GM19372 (cell line): ENCODE measurements at regions not wholly inside any gene's neighbourhood (a gene's known extent, or its start where the extent isn't known, plus 50 kb on each side); places are given as distances from the start of the nearest gene placed in this dataset.
"Not testable (repeated sequence)": the region's sequence is repeated elsewhere in the genome, so short reads cannot be mapped to it uniquely, and the experiment has no call there.

ENCODE experiments used
- ATAC-seq: cut with Tn5 transposase; IDR thresholded peaks from one replicate; pipeline ENCODE4 v1.9.1; 2021; ENCODE audit warnings: mild to moderate bottlenecking, low read depth, moderate library complexity; ENCODE audit not compliant: unreplicated experiment

DNA sequence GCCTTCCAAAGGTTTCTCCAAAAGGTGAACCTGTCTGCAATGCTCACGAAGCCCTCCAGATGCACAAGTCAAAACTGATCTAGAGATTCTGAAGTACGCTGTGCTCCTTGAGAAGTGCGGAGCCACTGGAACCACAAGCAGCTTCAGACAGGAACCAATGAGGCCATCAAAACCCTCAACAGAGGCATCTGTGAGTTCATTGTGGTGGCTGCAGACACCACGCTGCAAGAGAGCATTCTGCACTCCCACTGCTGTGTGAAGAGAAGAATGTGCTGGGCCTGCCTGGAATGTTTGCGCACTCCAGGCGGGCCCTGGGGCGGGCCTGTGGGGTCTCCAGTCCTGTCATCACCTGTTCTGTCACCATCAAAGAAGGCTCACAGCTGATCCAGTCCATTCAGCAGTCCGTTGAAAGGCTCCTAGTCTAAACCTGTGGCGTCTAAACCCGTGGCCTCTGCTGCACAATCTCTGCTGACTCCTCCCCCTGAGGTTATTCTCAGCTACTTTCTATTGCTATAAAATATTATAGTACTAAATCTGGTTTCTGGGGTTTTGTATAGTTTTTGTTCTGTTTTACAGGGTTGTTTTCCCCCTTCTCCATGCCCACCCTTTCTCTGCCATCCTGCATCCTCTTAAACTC is 111.6 kb downstream of the PPIAL4A start:
- ATAC-seq: not testable (repeated sequence)

DNA sequence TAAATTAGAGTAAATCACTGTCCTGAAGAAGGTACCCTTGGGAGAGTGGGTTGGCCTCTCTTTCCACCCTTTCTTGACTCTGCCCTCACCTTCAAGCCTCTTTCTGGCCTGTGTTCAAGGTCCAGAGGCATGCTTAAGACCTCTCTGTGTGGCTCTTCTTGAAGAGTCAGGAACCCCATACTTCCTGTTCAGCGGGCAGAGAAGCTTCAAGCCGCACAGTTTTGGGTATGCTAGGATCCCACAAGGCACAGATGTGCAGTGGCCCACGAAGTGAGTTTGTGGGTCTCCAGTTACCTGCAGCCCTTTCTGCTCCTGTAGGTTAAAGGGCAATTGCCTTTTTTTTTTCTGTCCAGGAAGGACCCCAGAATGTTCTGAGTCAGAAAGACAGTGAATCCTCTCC is 113.7 kb downstream of the PPIAL4A start:
- ATAC-seq: not testable (repeated sequence)

DNA sequence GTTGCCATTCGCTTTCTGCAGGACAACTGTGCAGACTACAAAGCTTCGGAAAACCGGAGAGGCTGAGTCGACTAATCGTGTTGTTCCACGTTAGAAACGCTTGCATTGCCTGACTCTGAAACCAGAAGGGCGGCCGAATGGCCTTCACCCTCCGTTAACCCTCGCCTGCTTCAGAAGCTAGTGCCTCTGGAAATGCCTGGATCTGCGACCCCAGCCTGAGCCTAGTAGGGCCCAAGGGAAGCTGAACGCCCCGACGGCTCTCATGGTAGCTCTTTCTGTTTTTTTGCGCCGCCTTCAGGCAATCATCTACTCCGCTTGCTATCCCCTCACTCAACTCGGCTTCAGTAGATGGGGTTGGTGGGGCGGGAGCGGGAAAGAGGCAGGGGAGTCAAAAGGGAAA is 117.3 kb downstream of the PPIAL4A start:
- ATAC-seq: not testable (repeated sequence)

DNA sequence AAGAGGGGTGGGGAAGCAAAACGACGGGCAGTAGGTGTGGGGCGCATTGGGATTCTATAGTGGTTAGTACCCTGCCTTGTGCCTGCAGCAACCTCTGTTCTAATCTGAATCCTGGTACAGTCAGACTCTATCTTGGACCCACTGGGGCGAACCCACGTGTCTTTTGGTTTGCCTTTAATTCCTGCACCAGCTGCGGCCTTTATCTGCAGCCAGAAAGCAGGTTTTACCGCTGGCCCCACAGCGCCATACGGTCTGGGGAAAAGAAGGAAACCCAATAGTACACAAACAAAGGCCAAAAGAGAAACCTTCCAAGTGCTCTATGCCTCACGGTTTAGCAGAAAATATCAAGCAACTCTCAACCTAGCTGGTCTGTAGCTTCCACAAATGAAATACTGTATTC is 118.2 kb downstream of the PPIAL4A start:
- ATAC-seq: not testable (repeated sequence)

DNA sequence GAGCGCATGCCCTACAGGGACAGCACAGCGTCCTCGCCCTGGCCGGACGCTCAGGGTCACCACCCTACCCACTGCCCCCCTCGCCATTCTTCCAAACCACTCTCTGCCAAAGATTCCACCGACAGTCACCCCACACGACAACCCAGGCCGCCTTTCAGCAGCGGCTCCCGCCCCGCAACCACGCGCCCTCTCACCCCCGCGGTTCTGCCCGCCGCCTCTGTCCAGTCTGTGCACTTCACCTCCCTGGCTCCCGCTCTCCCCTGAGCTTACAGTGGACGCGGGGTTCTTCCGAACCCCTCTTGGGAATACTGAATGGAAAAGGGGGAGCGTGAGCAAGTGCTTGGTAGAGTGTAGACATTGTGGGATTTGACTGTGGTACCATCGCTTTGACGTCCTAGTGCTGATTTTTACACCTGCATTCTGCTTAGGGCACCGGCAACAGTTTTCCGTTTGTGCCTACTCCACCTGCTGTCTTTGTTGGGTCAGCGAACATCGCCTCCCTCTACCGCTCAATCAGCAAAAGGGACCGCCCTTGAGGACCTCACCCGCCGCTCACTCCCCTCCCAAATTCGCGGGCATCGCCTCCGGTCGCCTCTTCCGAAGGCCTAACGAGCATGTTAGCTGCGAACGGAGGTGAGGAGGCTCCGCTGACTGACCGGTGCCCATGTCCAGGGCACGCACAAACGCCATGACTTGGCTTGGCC is 119.1 kb downstream of the PPIAL4A start:
- ATAC-seq: not testable (repeated sequence)

DNA sequence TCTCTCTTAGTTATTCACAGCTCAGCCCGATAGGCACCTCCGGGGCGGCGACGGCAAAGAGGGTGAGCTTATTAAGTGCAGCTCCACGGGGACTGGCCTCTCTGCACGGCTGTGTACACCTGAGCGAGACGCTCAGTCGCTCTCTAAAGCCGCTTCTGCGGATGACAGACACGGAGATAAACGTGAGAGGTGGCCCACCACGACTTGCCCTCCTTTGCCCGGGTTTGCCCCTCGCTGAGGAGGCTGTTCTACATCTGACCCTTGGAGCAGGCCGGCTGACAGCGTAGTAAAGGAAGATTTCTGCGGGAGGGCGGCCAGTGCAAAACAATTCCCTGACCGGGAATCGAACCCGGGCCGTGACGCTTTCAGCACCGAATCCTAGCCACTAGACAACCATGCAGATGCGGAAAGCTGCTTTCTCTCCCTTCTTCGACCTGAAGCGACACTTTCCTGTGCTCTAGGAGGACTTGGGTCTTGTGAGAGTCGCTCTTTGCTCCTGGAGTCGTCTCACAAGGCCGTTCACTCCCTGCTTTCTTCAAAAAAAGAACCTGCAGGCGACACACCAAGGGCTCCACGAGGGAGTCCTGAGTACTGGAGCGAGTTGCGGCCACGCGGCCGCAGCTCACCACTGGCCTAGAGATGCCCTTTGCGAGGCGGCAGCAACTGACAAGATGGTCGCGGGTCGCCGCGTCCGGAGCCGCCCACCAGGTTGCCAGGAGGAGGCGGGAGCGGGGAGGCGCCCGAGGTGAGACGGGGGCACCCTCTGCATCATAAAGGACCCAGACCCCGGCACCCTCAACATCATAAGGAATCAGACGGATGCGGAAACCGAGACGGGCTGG is 119.9 kb downstream of the PPIAL4A start:
- ATAC-seq: not testable (repeated sequence)

DNA sequence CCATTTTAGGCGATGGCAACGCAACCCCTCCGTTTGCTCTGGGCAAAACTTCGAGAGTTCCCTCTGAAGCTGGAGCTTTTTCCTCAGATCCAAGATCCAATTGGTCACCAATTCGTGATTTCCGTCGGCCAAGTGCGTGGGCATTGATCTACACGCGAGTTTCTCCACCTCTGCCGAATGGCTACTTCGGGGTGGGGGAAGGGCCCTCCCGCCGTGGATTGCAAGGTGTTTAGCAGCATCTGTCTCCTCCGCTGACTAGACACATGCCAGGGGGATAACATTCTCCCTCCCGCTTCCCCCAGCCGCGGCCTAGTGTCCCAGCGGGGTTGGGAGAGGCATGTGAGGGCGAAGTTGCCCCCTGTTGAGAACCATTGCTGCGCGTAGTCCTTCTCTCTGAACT is 120.6 kb downstream of the PPIAL4A start:
- ATAC-seq: not testable (repeated sequence)

DNA sequence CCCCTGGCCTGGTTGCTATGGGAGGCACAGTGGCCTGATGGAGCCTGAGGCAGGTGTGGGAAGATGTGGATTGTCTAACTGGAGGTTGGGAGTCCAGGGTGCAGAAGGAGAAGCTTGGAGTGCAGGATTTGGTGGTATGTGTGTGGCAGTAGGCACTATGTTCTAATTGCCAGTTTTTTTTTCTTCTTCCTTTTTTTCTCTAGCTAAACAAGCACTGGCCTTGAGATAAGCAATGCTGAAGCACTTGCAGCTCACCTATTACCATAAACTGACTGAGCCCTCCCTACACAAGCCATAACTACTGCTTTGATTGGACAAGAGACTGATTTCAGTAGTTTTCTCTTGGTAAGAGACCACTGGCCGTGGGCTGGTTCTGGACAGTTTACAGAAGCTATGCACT is 123.6 kb downstream of the PPIAL4A start:
- ATAC-seq: not testable (repeated sequence)

DNA sequence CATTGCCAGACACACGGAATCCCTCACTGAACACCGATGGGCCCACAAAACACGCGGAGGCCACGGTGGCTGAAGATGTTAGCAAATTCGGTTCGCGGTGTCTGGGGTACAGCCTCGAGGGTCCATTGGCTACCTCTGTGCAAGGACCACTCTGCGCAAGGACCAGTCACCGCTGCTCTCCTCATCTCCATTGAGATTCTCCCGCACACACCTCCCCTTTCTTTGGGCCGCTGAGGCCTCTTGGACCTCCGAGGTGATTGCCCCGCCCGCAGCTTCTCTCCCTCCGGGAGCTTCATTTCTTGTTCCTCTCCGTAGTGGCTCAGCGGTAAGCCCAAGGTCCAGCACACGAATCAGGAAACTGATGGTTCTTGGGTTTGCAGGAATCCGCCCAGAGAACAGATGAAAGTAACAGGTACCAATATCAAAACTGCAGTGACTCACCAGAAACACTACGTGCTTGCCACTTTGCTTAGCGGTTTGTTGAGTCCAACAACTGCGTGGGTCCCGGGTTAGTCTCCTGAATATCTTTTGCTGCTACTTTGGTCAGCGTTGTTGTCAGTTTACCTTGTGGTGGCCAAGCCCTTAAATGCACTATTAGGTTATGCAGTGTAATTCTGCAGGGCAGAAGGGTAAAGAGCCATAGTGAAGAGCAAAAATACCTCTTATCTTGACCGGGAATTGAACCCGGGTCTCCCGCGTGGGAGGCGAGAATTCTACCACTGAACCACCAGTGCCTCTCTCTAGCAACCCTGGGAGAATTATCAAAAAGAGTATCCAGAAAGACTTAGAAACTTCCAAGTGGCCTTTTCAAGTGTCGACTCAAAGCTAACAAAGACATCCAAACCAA is 126.8 kb downstream of the PPIAL4A start:
- ATAC-seq: not testable (repeated sequence)

DNA sequence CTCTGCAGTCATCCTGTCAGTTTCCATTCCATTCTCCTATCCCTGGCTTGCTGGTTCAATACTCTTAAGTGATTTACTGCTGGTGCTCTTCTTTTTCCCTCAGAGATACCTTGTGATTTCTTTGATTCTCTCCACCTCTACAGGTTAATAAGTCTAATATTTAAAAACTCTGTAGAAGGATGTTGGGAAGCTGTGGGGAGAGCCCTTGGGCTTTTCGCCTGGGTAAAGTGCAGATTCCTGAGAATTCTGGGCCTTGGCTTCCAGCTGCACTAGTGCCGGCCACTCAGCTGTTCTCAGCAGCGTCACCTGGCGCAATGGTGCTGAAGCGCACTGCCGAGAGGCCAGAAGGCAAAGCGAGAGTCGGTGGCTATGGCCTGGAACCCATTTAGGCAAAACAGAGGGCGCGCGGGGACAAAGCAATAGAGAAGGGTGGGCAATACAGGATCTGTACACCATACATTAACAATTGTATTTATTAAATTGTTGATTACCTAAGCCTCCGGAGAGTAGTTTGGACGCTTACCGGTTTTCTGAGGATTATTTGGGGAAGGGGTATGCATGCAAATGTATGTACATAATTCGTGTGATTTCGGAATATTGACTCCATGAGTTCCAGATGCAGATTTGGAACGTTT is 130.3 kb downstream of the PPIAL4A start:
- ATAC-seq: not testable (repeated sequence)

DNA sequence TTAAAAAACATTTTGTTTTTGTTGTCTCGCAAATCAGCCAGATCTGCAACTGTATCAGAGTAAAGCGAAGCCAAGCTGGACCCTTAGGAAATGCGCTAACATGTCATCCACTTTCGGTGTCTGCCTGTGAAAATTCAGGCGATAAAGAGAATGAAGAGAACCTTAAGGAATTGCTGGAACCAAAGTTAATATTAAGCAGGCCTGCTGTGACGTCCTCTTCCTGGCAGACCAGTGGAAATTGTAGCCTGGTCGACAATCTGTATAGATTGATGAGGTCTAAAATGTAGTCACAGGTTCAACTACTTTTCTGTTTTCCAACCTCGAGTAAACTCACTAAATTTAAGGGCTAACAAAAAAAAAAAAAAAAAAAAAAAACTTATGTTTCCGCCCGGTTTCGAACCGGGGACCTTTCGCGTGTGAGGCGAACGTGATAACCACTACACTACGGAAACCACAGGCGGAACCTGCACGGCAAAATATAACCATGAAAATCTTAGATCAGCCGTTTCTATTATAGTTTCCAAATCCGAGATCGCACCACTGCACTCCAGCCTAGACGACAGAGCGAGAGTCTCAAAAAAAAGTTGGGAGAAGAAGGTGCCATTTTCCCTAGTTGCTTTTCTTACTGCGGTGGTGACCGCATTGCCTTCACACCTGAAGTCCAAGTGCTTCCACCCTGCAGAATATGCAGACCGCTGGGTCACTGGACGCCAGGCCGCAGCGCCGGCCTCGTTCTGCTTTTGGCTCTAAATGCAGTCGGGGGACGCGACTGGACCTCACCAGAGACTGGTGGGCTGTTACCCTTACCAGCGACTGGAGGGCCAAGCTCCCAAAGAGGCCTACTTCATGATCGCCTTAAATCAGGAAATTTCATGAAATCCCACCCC is 131.0 kb downstream of the PPIAL4A start:
- ATAC-seq: not testable (repeated sequence)

DNA sequence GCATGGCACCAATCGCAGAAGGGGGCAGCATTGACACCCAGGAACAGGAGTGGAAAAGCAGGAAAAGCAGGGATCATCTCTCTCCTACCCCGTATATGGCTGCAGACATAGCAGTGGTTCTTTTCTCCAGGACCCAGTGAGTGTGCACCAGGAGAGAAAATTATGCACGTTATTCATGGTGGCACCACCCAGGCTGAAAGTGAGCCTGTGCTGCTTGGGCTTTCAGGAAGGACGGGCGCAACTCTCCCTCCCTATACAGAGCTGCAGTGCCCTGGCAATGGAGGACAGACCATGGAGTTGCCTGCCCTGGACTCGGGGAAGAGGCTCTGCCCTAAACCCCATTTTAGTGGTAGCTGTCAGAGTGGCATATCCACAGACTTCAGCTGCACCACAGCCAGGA is 132.1 kb downstream of the PPIAL4A start:
- not testable (repeated sequence) for ATAC-seq

DNA sequence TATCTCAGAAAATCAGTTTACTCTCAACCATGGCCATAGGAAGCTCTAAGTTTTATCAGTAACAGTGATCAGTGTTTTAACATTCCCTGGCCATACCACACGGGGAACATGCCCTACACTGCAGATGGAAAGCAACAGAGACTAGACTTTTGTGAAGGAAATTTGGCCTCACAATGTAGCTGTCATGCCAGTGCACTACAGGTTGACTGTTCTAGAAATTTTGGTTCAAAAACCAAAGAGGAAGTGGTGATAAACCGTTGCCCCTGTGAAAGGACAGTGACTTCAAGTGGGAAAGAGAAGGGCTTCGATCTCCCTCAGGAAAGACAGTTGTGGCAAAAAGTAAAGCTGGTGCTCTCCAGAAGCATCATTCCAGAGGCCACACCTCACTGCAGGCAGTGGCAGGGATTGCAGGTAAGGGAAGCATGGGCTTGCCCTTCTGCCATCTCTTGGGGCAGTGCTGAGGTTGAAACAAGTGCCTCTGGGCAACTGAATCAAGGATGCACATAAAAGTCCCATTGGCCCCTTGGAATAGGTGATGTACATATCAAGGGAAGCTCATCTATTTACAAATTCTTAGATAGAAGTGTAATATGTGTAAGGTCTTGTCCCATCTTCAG is 143.4 kb downstream of the PPIAL4A start:
- not testable (repeated sequence) for ATAC-seq

DNA sequence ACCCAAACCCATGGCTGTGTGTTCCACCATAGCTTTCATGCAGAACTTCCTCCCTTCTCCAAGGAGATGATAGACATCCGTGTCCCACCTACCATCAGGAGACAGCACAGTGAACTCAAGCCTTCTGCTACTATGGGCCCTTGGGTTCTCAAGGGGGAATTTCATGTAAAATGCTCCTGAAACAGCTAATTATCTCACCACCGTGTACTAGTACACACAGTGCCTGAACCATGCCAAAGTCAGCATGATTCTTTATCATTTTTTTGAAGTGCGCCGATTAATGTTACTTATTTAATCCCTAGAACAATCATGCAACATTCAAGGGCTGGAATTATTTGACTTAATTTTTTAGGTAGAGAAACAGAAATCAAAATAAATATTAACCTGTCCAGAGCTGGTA is 147.2 kb downstream of the PPIAL4A start:
- not testable (repeated sequence) for ATAC-seq

DNA sequence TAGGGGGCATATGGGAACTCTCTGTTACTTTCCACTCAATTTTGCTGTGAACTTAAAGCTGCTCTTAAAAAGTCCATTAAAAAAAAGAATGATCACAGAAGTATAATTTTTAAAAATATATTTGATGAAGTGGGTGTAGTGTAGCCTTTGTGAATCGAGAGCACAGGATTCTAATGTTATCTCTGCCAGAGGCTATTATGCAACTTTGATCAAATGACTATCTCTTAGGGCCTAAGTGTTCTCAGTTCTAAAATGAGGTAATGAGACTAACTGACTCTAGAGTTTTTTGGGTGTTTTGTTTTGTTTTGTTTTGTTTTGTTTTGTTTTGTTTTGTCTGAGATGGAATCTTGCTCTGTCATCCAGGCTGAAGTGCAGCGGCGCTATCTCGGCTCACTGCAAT is 143.2 kb downstream of the FAM72B start:
- ATAC-seq: not testable (repeated sequence)

DNA sequence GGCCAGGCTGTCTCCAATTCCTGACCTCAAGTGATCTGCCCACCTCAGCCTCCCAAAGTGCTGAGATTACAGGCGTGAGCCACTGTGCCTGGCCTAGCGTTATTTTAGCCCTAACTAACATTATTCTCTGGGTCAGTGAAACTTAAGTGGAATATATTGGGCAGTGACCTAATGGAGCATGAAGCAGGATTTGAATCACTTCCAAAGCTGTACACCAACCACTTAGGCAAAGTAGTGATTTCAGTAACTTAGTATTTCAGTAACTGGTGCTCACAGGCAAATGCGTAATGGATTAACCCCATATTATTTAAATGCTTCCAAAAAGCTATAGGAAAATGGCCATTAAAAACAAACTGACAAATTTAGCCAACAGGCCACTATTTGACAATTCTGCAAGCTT is 142.6 kb downstream of the FAM72B start:
- not testable (repeated sequence) for ATAC-seq

DNA sequence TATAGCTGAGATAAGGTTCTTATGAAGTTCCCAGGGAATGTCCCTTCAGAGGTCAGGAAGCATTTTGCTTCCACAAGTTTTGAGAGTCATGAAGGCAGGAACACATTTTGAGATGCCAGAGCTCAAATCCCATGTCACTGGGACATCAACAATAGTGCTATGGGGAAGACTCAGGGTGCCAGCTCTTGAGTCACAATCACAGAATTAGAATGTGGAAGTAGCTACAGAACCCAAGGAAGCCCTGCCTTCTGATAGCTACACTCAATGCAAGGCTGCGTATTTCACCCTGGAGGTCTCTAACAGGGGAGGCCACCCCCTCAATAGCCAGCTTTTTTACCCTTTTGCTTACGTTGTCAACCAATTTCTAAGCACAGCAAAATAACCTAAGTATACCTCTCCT is 141.3 kb downstream of the FAM72B start:
- ATAC-seq: not testable (repeated sequence)

DNA sequence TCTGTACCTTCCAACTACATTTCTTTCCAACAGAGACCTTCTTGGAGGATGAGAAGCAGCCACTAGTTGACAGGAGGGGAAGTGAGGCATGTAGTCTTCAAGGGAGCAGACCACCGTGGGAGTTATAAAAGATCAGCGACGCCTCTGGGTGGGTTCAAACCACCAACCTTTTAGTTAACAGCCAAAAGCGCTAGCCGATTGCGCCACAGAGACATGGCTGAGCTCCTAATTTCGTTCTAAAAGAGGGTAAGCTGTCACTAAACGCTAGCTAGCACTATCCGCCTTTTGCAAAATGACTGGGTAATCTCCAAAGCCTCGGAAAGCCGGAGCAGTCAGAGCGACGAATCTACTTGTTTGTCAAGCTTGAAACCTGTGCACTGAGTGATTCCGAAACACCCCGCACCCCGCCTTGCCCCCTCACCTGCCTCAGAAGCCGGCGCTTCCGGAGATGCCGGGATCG is 135.8 kb downstream of the FAM72B start:
- ATAC-seq: not testable (repeated sequence)
